Stimulated activated naive CD8-positive, alpha-beta T cell treated with anti-CD3 and anti-CD28 coated beads, Interleukin-15, amount 100 ng/mL, for 72 hours (primary cell): ENCODE measurements at regions not wholly inside any gene's neighbourhood (a gene's known extent, or its start where the extent isn't known, plus 50 kb on each side); places are given as distances from the start of the nearest gene placed in this dataset.

Experiments
- ATAC-seq: fragments of 150-1000 bp; cut with Tn5 transposase; 2 replicates; pipeline ENCODE4 v1.10.0; 2021; ENCODE audit warnings: mild to moderate bottlenecking, moderate library complexity
- DNase-seq, 2 donors: peaks; one replicate each; pipeline ENCODE4 v3.0.0; 2021 to 2022
- H3K27ac Mint-ChIP-seq, 2 donors: one replicate each; pipeline ENCODE4 v1.8.0; 2022; ENCODE audit warnings: mild to moderate bottlenecking in 2 of 2, mixed read lengths in 2 of 2, moderate library complexity in 2 of 2
- H3K27me3 Mint-ChIP-seq: one replicate; pipeline ENCODE4 v1.8.0; 2022; ENCODE audit warnings: mixed read lengths
- H3K4me1 Mint-ChIP-seq: one replicate; pipeline ENCODE4 v1.8.0; 2022; ENCODE audit warnings: mild to moderate bottlenecking, mixed read lengths
- H3K4me3 Mint-ChIP-seq, 2 donors: one replicate each; pipeline ENCODE4 v1.8.0; 2022; ENCODE audit warnings: mild to moderate bottlenecking in 2 of 2, mixed read lengths in 2 of 2, moderate library complexity in 1 of 2
- H3K9me3 Mint-ChIP-seq, 2 donors: one replicate each; pipeline ENCODE4 v1.8.0; 2022; ENCODE audit warnings: mixed read lengths in 2 of 2

GRCh38 chr5:21225223-21226064, 1237.4 kb upstream of the CDH18 start:
- H3K9me3 Mint-ChIP-seq = peaks cover 16 to 22% of the 10 kb centered on the region in 2 donors
- no peak overlapping the region for H3K4me3 Mint-ChIP-seq
- H3K27me3 Mint-ChIP-seq = no peaks in the 10 kb centered on the region
- no peak overlapping the region for H3K27ac Mint-ChIP-seq
- no peak for ATAC-seq
- no peak for DNase-seq
- H3K4me1 Mint-ChIP-seq = no peaks in the 10 kb centered on the region

GRCh38 chr5:21221616-21222015, 1233.6 kb upstream of the CDH18 start:
- ATAC-seq (no peak), DNase-seq (no peak)
- H3K9me3 Mint-ChIP-seq = peaks cover 9 to 14% of the 10 kb centered on the region in 2 donors
- H3K4me3 Mint-ChIP-seq = no peak overlapping the region
- no peaks in the 10 kb centered on the region for H3K4me1 Mint-ChIP-seq
- no peaks in the 10 kb centered on the region for H3K27me3 Mint-ChIP-seq
- no peak overlapping the region for H3K27ac Mint-ChIP-seq

- H3K9me3 Mint-ChIP-seq = peaks cover 5 to 14% of the 10 kb centered on the region in 2 donors
- H3K4me1 Mint-ChIP-seq = no peaks in the 10 kb centered on the region
- no peaks in the 10 kb centered on the region for H3K27me3 Mint-ChIP-seq
- DNase-seq (no peak), ATAC-seq (no peak)
- H3K4me3 Mint-ChIP-seq = no peak overlapping the region
- H3K27ac Mint-ChIP-seq = no peak overlapping the region
Measured at GRCh38 chr5:21219966-21220365, 1232.0 kb upstream of the CDH18 start.

GRCh38 chr5:21219251-21219650, 1231.3 kb upstream of the CDH18 start:
- H3K27ac Mint-ChIP-seq = no peak overlapping the region
- no peak overlapping the region for H3K4me3 Mint-ChIP-seq
- no peaks in the 10 kb centered on the region for H3K4me1 Mint-ChIP-seq
- H3K27me3 Mint-ChIP-seq = no peaks in the 10 kb centered on the region
- no peak for DNase-seq
- no peak for ATAC-seq
- peaks cover 5 to 14% of the 10 kb centered on the region in 2 donors for H3K9me3 Mint-ChIP-seq

- Mint-ChIP-seq H3K9me3 (peaks cover 7 to 9% of the 10 kb centered on the region in 2 donors), H3K27me3 (no peaks in the 10 kb centered on the region), H3K4me1 (no peaks in the 10 kb centered on the region), H3K4me3 (no peak overlapping the region), H3K27ac (no peak overlapping the region)
- ATAC-seq (no peak), DNase-seq (no peak)
Measured at GRCh38 chr5:21212026-21212425, 1224.0 kb upstream of the CDH18 start.

- ATAC-seq (no peak), DNase-seq (no peak)
- Mint-ChIP-seq H3K4me3 (no peak overlapping the region), H3K27me3 (no peaks in the 10 kb centered on the region), H3K9me3 (peaks cover 7 to 9% of the 10 kb centered on the region in 2 donors), H3K27ac (no peak overlapping the region), H3K4me1 (no peaks in the 10 kb centered on the region)
Measured at GRCh38 chr5:21209409-21209808, 1221.4 kb upstream of the CDH18 start.

GRCh38 chr5:21199087-21199486, 1211.1 kb upstream of the CDH18 start:
- H3K4me3 Mint-ChIP-seq = no peak overlapping the region
- peaks cover 8 to 9% of the 10 kb centered on the region in 2 donors for H3K9me3 Mint-ChIP-seq
- no peak for ATAC-seq
- H3K27ac Mint-ChIP-seq = no peak overlapping the region
- no peak for DNase-seq
- no peaks in the 10 kb centered on the region for H3K27me3 Mint-ChIP-seq
- H3K4me1 Mint-ChIP-seq = no peaks in the 10 kb centered on the region

- Mint-ChIP-seq H3K4me3 (no peak overlapping the region), H3K27me3 (no peaks in the 10 kb centered on the region), H3K27ac (no peak overlapping the region), H3K9me3 (peaks cover 8 to 9% of the 10 kb centered on the region in 2 donors), H3K4me1 (no peaks in the 10 kb centered on the region)
- DNase-seq (no peak), ATAC-seq (no peak)
Measured at GRCh38 chr5:21195145-21195544, 1207.1 kb upstream of the CDH18 start.

GRCh38 chr5:21185536-21185935, 1197.5 kb upstream of the CDH18 start:
- Mint-ChIP-seq H3K27ac (no peak overlapping the region), H3K9me3 (peaks cover 5 to 10% of the 10 kb centered on the region in 2 donors), H3K4me1 (no peaks in the 10 kb centered on the region), H3K4me3 (no peak overlapping the region), H3K27me3 (no peaks in the 10 kb centered on the region)
- DNase-seq (no peak), ATAC-seq (no peak)

GRCh38 chr5:21184581-21184980, 1196.6 kb upstream of the CDH18 start:
- Mint-ChIP-seq H3K27me3 (no peaks in the 10 kb centered on the region), H3K9me3 (peaks cover 5 to 10% of the 10 kb centered on the region in 2 donors), H3K27ac (no peak overlapping the region), H3K4me1 (no peaks in the 10 kb centered on the region), H3K4me3 (no peak overlapping the region)
- ATAC-seq (no peak), DNase-seq (no peak)

- ATAC-seq (no peak), DNase-seq (no peak)
- Mint-ChIP-seq H3K27me3 (no peaks in the 10 kb centered on the region), H3K4me1 (no peaks in the 10 kb centered on the region), H3K27ac (no peak overlapping the region), H3K4me3 (no peak overlapping the region), H3K9me3 (peaks cover 5 to 10% of the 10 kb centered on the region in 2 donors)
Measured at GRCh38 chr5:21181609-21182125, 1193.7 kb upstream of the CDH18 start.

- no peak overlapping the region for H3K4me3 Mint-ChIP-seq
- peaks cover 0 to 4% of the 10 kb centered on the region in 2 donors for H3K9me3 Mint-ChIP-seq
- no peaks in the 10 kb centered on the region for H3K4me1 Mint-ChIP-seq
- H3K27ac Mint-ChIP-seq = no peak overlapping the region
- DNase-seq (no peak), ATAC-seq (no peak)
- H3K27me3 Mint-ChIP-seq = no peaks in the 10 kb centered on the region
Measured at GRCh38 chr5:21173526-21173925, 1185.5 kb upstream of the CDH18 start.

- H3K4me3 Mint-ChIP-seq = no peak overlapping the region
- H3K4me1 Mint-ChIP-seq = no peaks in the 10 kb centered on the region
- peaks cover 0 to 4% of the 10 kb centered on the region in 2 donors for H3K9me3 Mint-ChIP-seq
- no peak overlapping the region for H3K27ac Mint-ChIP-seq
- H3K27me3 Mint-ChIP-seq = no peaks in the 10 kb centered on the region
- ATAC-seq (no peak), DNase-seq (no peak)
Measured at GRCh38 chr5:21173036-21173435, 1185.0 kb upstream of the CDH18 start.

- DNase-seq (no peak), ATAC-seq (no peak)
- H3K27me3 Mint-ChIP-seq = no peaks in the 10 kb centered on the region
- peaks cover 0 to 4% of the 10 kb centered on the region in 2 donors for H3K9me3 Mint-ChIP-seq
- H3K27ac Mint-ChIP-seq = no peak overlapping the region
- no peak overlapping the region for H3K4me3 Mint-ChIP-seq
- H3K4me1 Mint-ChIP-seq = no peaks in the 10 kb centered on the region
Measured at GRCh38 chr5:21171038-21171437, 1183.0 kb upstream of the CDH18 start.

- H3K4me3 Mint-ChIP-seq = no peak overlapping the region
- H3K27me3 Mint-ChIP-seq = no peaks in the 10 kb centered on the region
- no peaks in the 10 kb centered on the region for H3K4me1 Mint-ChIP-seq
- peaks cover 7 to 9% of the 10 kb centered on the region in 2 donors for H3K9me3 Mint-ChIP-seq
- H3K27ac Mint-ChIP-seq = no peak overlapping the region
- no peak for ATAC-seq
- no peak for DNase-seq
Measured at GRCh38 chr5:21168557-21168956, 1180.6 kb upstream of the CDH18 start.

GRCh38 chr5:21165344-21165743, 1177.3 kb upstream of the CDH18 start:
- no peak for DNase-seq
- ATAC-seq = no peak
- Mint-ChIP-seq H3K4me3 (no peak overlapping the region), H3K9me3 (peaks cover 7 to 14% of the 10 kb centered on the region in 2 donors), H3K4me1 (no peaks in the 10 kb centered on the region), H3K27ac (no peak overlapping the region), H3K27me3 (no peaks in the 10 kb centered on the region)
